AG09309 (cell line): ENCODE measurements at regions not wholly inside any gene's neighbourhood (a gene's known extent, or its start where the extent isn't known, plus 50 kb on each side); places are given as distances from the start of the nearest gene placed in this dataset.
"Not testable (repeated sequence)": the region's sequence is repeated elsewhere in the genome, so short reads cannot be mapped to it uniquely, and the experiment has no call there.

Source experiments
- DNase-seq: peaks from one replicate; pipeline ENCODE4 v3.0.0-alpha.2; 2010; ENCODE audit warnings: low read depth
- H3K4me3 ChIP-seq: 2 replicates; pipeline ENCODE4 v1.5.1; 2011; ENCODE audit warnings: mild to moderate bottlenecking, low read depth, low read length, moderate library complexity; ENCODE audit not compliant: control insufficient read depth
- CTCF ChIP-seq: IDR thresholded peaks from 2 replicates; pipeline ENCODE4 v1.5.1; 2011; ENCODE audit warnings: mild to moderate bottlenecking, low read depth, low read length, inconsistent platforms; ENCODE audit not compliant: insufficient read depth, control insufficient read depth; ENCODE audit errors: missing control alignments

GRCh38 chr21:17250778-17251241, 262.0 kb upstream of the CXADR start:
- no peak for TF ChIP-seq CTCF

GRCh38 chr21:17257784-17258183, 255.1 kb upstream of the CXADR start:
- no peak for DNase-seq
- no peak overlapping the region for H3K4me3 ChIP-seq
- TF ChIP-seq CTCF: no peak

More at GRCh38 chr21:17250778-17251241, 262.0 kb upstream of the CXADR start:
- no peak overlapping the region for H3K4me3 ChIP-seq
- DNase-seq: no peak

- no peak for DNase-seq
- no peak for TF ChIP-seq CTCF
- no peak overlapping the region for H3K4me3 ChIP-seq
Measured at GRCh38 chr21:17264182-17264581, 248.7 kb upstream of the CXADR start.

GRCh38 chr21:17269760-17270159, 243.1 kb upstream of the CXADR start:
- no peak overlapping the region for H3K4me3 ChIP-seq
- no peak for DNase-seq
- no peak for TF ChIP-seq CTCF

- peak; percentile 17 for DNase-seq
- no peak overlapping the region for H3K4me3 ChIP-seq
- no peak for TF ChIP-seq CTCF
Measured at GRCh38 chr21:17270229-17270628, 242.6 kb upstream of the CXADR start.

GRCh38 chr21:17279663-17280062, 233.2 kb upstream of the CXADR start:
- no peak for DNase-seq
- H3K4me3 ChIP-seq: no peak overlapping the region
- no peak for TF ChIP-seq CTCF

GRCh38 chr21:17293016-17293562, 219.8 kb upstream of the CXADR start:
- not testable (repeated sequence) for H3K4me3 ChIP-seq, DNase-seq
